HG03097 (cell line): ENCODE measurements at regions not wholly inside any gene's neighbourhood (a gene's known extent, or its start where the extent isn't known, plus 50 kb on each side); places are given as distances from the start of the nearest gene placed in this dataset.

Experiments
- ATAC-seq: cut with Tn5 transposase; IDR thresholded peaks from one replicate; pipeline ENCODE4 v1.9.1; 2021; ENCODE audit not compliant: unreplicated experiment, low FRiP score

DNA sequence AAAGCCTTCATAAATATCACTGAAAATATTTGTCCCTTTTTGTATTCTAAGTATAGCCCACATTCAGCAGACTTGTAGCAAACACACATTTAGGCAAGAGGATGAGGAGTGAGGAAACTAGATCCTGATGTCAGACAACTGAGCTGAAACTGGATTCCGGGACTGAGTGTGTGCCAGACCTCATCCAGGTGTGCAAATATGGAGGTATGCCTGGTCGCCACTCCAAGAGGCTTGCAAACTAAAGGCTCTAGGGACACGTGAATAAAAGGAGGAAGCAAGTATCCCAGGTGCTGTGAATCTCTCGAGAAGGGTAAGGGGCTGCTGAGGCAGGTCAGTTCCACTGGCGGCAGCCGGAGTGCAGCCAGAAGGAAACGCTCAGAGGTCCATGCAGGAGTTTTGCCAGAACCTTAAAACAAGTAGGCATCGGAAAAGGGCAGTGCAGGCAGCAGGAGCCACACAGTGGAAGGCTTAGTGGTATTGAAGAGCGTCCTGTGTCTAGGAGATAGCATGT is 77.4 kb upstream of the ALDH1B1 start:
- ATAC-seq: no peak

DNA sequence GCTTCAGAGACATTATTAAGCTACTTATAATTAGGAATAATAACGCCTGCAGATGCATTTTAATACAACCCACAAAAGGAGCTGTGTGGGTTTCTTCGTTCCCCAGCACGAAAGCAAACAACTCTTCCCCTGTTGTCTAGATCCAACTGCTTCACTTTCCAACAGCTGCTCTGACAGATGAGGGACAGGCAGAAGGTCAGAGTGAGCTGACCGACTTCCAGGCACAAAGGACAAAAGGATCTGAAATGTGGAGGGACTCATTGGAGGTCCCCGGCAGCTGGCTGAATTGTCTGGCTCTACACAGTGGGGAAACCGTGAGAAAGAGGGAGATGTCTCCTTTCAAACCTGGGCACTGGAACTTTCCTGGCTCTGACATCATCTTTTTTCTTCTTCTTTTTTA is 79.1 kb upstream of the ALDH1B1 start:
- no peak for ATAC-seq

DNA sequence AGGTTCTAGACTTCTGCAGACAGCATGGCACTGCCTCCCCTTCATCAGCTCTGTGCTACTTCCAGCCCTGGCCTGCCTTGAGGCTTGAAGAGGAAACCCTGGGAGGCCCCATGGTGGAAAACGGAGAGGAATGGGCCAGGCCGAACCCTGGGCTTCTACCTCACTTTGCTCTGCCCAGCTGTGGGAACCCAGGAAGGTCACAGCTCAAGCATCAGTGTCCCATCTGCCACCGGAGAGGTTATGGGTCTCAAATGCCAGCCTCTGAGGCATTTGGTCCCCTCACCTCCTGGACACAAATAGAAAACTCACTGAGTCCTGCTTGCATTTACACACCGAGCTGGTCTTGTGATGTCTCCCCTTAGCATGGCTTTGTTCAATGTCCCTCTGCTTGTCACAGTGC is 80.1 kb upstream of the ALDH1B1 start:
- ATAC-seq: no peak

DNA sequence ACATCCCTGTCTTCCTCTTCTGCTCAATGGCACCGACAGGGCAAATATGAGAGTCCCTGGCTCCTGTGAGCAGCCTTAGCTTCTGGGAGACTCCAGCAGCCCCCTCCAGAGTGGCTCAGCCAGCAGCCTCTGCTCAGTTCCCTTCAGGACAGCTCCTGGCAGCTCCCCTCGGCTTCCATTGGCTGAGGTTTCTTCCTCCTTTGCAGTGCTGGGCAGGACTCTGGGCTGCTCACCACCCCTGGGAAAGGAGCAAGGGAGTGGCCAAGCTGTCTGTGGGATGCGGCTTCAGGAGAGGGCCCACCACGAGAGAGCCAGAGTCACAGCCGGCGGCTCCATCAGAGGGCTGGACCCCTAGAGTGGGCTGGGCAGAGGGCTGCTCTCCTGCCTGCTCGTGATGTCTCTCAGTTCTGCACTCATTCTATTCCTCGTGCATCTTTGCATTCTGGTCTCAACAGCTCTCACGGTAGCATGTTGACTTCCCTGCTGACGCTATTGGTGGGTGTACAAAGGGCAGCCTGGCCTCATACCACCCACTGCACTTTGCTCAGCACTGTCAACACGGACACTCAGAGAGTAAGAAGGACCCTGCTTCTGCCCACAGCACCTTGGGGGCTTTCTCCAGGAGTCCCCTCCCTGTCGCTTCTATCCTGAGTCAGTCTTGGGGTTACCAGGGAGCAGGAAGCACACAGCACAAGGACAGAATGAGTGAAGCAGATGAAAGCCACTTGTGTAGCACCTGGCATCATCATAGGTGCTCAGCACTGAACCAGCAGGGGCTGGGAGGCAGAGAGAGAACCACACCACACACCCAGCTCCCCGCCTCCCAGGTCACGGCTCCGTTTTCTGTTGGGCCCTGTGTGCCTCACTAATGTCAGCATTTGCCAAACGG is 80.9 kb upstream of the ALDH1B1 start:
- no peak for ATAC-seq

DNA sequence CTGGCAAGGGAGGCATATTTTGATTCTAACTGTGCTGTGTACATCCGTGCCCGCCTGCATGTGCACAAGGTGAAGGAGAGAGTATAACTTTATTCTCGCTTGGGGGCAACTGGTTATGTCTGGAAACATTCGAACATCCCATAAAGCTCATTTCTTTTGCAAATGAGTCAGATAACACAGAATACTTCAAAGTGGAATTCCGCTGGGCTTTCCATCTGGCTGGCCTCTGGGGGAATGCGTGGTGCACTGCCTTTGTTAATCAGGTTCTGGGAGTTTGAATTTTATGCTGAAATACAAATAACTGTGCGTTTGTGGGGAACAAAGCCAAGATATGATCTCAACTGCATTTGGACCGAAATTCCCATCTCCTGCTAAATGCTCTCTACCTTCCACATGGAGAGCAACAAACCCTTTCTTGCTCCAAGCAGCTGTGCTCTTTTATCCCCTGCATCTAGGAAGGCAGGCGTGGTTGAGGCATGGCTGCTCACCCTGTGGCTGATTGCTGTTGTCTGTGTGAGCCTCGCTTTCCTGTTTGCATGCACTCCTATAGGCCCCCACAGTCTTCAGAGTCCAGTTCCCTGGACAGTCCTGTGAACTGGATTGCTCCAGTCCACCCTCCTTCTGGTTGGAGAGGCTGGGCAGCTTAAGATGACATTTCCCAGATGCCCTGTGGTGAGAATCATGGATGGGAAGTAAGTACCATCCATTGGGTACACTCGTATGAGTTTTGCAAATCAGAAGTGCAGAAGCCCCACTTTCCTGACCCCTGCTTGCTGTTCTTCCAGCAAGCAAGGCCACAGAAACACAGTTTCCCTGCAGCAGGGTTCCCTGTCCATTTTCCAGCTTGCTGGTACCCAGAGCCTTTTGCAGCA is 82.9 kb upstream of the ALDH1B1 start:
- ATAC-seq: no peak

DNA sequence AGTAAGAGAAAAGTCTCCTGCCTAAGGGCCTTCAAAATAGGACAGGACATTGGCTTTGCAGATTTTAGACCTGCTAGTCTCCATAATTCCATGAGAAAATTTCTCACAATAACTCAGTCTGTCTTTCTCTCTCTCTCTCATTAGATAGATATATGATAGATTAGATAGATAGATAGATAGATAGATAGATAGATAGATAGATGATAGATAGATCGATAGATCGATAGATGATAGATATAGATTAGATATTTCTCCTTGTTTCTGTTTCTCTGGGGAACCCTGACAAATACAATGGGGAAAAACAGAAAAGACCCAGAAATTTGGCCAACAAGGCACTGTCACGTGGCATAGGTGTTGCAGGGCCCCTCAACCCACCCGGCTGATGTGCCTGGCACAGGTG is 84.4 kb upstream of the ALDH1B1 start:
- ATAC-seq: no peak

DNA sequence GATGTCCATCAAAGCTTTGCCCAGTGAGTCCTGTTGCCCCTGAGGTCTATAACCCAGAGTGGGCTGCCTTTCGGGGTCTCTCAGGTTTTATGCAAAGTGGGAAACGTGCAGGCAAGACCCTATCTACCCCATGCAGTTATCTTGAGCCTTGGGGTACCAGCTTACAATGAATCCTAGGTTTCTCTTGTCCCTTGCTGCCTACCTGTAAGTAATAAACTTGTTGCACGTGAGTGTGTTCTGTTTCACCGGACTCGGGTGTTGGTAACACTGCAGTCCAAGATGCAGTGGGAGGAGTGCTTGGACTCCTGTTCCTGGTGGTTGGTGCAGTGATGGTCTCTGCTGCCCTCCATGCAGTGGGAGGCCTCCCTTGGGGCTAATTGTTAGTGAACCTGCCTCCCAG is 85.6 kb upstream of the ALDH1B1 start:
- no peak for ATAC-seq

DNA sequence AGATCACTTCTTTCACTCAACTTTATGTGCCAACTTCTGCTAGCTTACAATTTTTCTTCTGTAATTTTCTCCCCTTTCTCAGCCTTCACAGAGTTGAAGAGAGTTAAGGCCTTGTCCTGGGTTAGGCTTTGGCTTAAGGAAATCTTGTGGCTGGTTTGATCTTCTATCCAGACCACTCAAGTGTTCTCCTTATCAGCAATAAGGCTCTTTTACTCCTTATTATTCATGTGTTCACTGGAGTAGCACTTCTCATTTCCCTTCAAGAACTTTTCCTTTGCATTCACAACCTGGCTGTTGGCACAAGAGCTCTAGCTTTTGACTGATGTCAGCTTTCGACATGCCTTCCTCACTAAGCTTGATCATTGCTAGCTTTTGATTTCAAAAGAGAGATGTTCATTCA is 86.9 kb upstream of the ALDH1B1 start:
- no peak for ATAC-seq

DNA sequence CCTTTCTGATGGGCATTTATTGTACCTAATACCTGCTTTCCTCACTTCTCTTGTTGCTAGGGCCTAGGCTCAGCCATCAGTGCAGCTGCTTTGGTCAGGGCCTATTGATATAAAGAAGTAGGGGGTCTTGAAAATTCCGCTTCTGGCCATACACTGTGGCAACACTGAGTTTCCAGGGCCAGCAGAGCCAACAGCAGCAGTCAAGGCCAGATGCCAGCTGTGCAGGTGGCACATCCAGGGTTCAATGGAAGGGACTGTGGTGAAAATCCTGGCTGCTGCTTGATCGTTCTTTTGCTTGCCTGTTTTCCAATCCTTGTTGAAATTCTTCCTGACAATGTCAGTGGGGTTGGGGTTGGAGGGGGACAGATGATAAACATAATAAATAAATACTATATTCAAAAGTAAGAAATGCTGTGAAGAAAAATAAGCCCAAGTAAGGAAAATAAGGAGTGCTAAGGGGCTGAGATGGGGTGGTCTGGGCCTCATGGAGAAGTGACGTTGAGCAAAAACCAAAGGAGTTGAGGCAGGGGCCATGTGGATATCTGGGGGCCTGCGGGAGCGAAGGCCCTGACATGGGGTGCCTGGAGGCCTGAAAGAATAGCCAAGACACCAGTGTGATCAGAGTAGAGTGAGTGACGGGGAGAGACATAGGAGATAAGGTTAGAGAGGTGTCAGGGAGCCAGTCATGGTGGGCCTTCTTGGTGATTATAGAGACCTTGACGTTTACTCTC is 91.0 kb upstream of the ALDH1B1 start:
- no peak for ATAC-seq

DNA sequence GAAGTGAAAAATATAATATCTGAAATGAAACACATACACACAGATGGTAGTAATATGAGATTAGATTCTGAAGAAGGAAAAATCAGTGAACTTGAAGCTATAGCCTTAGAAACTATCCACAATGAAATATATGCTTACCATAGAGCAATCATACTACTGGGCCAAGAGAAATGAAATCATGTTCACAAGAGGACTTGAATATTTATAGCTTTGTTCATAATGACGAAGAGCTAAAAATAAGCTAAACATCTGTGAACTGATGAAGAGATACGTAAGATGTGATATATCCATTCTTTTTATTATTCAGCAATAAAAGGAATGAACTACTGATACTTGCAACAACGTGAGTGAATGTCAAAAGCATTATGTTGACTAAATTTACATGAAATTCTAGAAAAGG is 92.6 kb upstream of the ALDH1B1 start:
- ATAC-seq: no peak

DNA sequence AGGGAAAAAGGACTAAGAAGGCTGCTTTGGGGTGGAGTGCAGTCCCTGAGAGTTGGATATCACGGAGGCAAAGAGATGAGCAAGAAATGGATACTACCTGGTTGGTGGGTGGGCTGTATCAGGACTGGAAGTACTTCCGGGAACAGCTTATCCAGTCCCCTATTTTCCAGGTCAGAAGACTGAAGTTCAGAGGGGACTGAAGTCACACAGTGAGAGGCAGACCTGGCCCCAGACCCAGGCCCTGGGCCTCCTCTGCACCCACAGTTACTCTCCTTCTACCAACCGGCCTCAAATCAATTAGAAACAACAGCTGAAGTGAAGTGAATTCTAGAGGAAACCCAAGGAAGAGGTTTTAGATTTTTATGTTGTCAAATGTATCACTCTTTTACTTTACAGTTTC is 93.6 kb upstream of the ALDH1B1 start:
- no peak for ATAC-seq

DNA sequence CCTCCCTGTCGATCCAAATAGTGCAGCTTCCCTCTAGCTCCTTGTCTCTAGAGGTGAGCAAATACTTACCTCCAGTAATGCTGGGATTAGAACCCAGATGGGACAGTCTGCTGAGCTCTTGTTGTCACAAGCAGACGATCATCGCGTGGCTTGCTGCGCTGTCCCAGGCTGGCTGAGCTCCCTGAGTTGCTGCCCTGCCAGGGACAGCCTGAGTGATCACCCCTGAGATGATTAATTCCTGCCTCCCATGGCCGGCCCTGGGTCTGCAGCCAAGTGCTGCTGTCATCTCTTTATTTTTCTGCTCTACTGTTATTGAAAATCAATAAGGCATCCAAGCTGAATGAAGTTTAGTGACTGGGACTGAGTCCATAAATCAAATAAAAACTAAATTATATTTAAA is 94.0 kb upstream of the ALDH1B1 start:
- ATAC-seq: no peak

DNA sequence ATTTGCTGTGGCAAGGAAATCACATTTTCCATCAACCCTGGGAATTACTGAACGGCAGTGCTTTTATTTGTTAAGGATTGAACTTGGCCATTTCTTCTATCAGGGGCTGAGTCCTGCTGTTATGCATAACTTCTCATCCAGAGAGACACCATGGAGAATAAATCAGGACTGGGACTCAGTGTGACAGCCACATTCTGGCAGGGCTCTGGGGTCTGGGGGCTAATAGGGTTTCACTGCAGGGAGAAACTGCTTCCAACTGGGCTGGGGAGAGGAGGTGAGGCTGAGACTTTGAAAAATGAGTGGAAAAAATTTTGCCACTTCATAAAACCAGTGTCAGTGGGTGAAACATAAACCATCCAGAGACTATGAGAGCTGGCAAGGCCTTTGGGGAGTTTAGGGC is 95.7 kb upstream of the ALDH1B1 start:
- no peak for ATAC-seq

DNA sequence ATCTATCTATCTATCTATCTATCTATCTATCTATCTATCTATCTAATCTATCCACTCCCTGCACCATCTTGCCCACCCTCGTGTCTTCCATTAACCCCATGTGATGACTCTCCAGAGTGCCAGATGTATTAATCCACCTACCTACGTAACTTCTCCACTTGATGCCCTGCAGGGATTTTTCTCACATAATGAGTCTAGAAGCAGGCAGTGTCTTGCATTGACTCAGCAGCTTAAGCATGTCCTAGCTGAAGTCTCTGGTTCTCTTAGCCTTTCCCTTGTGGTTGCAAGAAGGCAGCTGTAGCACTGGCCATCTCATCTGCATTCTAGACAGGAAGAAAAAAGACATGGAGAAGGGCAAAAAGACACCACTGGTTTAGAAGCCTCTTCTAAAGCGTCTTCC is 96.7 kb upstream of the ALDH1B1 start:
- ATAC-seq: no peak

DNA sequence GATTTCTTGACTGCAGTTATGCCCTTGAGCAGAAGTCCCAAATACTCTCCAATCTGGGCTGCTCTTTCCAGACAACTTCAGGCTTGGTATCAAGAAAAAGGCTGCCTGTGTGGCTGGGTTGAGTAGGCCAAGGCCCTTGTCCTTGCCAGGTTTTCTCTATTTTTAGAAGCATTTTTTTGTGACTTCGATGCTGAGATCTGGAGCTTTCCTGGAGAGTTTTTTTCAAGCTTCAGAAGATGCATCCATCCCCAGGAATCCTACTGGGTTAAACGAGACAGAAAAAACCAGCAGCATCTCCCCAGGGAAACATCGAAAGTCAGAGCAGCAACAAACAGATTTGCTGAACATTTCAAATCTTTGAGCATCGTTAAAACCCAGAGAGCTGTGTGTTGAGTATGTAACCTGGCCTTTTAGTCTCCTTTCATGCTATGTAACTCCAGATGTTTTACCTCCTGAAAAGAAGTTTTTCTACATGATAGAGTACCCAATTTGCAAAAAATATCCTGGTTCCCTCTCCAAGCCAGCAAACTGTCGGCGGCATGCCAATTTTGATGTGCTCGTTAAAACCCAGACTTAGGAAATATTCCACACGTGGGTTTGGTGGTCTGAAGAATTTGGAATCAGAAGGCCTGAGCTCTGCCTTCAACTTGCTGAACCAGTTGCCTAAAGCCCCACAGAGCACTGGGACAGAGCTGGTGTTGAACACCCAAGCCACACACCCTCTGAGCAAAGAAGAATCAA is 98.1 kb upstream of the ALDH1B1 start:
- ATAC-seq: no peak

DNA sequence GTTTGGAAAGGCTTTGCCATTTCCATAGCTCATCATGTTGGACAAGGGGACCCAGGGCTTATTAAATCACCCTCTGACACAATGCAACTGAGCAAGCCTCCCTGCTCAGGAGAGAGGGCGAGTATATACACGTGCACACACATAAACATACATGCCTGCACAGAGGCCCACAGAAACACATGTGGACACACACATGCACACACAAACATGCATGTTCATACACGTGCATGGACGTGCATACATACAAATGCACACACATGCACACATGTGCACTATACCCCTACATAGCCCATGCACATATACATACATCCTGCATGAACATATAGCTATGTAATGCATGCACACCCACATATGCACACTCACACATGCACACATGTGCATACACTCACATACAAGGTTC is 99.5 kb upstream of the ALDH1B1 start:
- no peak for ATAC-seq

DNA sequence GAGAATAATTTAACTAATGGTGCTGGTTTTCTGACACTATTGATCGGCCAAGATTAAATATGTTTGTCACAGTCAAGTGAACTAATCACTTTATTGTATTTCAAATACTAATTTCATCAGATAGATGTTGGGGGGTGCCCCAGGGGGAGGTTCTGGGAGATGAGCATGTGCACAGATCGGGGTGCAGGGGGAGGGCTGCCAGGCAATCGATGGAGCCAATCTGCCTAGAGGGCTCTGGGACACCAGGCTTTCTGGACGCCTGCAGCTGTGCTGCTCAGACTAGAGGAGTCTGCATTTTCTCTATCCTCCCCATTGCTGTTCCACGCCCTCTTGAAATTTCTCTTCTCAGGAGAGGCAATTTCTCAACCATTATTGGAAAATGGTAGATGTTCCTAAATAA is 100.0 kb upstream of the ALDH1B1 start:
- no peak for ATAC-seq

DNA sequence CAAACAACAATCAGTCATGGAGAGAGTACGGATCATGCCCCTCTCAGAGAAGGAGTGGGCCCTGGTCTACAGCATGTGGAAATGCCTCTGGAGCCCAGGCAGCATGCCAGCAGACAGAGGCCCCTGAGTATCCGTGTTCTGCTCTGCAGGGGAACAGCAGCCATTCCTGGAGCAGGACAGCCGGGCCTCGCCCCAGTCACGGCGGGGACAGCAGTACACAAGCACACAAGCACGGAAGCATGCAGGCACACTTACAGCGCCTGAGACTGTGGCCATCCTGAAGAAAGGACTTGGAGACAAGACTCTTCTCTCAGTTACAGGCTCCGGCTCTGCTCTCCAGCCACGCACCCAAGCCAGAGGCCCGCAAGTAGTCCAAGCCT is 102.6 kb upstream of the ALDH1B1 start:
- no peak for ATAC-seq

DNA sequence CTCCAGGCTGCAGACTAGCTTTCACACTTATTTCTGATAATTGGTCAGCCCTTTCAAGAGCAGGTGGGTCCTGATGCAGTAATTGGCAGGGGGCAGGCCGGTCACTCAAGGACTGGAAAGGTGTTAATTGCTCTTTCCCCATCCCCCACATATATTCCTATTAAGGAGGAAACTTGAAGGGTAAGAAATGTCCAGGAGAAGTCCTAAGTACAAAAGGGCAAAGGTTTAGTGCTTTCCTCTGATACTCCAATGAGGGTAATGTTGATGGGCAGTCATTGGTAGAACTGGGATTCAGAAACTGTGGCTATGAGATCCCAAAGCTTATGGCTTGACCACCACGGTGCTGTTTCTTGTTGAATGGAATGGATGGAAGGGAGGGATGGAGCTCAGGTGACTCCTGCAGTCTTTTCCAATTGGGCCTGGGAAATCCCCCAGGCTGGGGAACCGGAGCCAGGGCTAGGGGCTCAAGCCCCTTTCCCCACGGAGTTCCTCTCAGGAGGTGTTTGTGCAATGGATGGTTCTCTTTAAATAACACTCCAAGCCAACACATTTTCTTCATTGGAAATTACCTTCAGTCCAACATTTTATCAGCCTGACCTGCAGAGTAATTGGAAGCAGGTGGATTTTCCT is 103.2 kb upstream of the ALDH1B1 start:
- no peak for ATAC-seq

DNA sequence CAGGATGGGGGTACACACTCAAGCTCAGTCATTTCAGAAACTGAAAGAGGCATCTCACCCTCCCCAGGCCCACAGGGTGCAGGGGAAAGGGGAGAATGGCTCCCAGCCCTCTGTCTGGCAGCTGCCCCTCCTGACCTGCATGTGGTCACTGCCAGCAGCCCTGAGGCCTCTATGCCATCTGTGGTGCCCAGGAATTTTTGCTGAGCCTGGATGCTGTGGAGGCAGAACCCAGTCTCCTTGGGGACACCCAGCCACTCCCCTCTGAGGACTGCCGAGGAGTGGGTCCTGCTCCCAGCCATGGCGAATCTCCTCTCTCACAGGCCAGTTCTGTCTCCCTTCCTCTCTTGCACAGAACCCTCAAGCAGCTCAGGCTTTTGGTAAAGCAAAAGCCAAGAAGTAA is 104.0 kb upstream of the ALDH1B1 start:
- ATAC-seq: no peak
